Right renal pelvis (tissue), 4 donors: ENCODE measurements at regions not wholly inside any gene's neighbourhood (a gene's known extent, or its start where the extent isn't known, plus 50 kb on each side); places are given as distances from the start of the nearest gene placed in this dataset.

Source experiments
- DNase-seq, 4 donors: peaks; one replicate each; pipeline ENCODE4 v3.0.0-alpha.2; 2013; ENCODE audit warnings: low read depth in 4 of 4, low spot score in 3 of 4, missing footprints in 1 of 4

GRCh38 chr12:27907766-27908165 lies 64.8 kb downstream of the PTHLH start:
- DNase-seq: no peak

DNA sequence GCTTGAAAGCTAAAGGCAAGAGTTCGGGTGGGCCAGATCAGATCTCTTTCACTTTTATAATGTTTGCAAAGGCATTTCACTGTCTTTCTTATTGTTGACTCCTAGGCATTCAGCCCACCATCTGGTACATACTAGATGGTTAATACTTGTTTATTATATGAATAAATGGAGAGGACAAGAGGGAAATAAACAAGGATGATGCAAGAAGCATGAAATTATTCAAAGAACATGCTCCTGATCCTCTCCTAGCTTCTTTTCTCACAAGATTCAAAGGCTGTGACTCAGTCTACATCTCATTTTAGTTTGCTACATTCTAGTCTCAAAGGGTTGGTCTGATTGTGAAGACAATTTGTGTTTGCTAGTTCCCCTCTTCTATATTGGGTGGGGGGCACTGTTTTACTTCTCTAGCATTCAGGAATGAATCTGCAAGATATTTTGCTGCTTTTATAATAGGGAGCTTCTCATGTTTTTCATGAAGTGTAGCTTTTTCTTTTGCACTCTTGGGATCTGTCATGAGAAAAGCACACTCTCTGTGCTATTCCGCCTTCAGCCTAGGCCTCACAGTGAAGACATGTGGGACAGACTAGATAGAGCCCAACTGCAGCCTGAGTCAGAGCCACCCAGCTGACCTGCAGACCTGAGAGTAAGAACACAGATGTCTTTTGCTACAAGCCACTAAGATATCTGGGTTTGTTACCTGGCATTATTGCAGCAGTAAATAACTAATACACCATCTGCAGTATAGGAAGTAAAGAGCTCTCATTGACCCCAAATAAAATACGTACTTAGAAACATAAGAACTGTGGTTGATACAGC lies 65.7 kb downstream of the PTHLH start:
- no peak for DNase-seq

DNA sequence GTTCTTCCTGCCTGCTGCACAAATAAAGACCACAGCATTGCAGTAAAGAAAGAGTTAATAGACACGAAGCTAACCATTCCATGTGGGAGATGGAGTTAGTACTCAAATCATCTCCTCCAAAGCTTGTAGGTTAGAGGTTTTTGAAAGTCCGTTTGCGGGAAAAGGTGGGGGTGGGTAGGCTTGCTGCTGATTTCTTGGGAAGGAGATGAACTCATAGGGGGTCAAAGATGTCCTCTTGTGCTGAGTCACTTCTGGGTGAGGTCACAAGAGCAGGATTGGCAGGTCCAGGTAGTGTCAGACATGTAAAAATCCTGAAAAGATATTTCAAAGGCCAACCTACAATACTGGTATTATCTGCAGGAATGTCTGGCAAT lies 66.4 kb downstream of the PTHLH start:
- no peak for DNase-seq

- DNase-seq: no peak
These were observed 67.0 kb downstream of the PTHLH start for GRCh38 chr12:27905285-27906126.

DNA sequence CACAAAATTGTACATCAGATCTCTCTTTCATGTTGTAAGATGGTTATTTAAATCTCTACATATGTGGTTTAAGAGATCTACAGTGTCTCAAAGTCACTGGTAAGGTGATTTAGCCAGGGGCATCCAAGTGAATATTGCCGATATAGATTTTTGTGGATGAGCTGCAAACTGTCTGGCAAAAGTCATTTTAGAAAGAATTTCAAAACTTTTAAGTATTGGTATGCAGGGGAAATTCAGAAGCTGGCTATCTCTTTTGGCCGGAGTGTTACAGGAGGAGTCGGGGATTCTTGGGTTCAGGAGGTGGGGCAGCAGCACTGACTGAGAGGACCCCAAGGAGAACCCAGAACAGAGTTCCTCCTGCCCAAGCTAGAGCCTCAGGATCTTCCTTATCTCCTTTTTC lies 69.9 kb downstream of the PTHLH start:
- DNase-seq: no peak

- DNase-seq: no peak
These were observed 70.6 kb downstream of the PTHLH start for GRCh38 chr12:27901959-27902358.

GRCh38 chr12:27900920-27901879 lies 71.3 kb downstream of the PTHLH start:
- DNase-seq: no peak

DNA sequence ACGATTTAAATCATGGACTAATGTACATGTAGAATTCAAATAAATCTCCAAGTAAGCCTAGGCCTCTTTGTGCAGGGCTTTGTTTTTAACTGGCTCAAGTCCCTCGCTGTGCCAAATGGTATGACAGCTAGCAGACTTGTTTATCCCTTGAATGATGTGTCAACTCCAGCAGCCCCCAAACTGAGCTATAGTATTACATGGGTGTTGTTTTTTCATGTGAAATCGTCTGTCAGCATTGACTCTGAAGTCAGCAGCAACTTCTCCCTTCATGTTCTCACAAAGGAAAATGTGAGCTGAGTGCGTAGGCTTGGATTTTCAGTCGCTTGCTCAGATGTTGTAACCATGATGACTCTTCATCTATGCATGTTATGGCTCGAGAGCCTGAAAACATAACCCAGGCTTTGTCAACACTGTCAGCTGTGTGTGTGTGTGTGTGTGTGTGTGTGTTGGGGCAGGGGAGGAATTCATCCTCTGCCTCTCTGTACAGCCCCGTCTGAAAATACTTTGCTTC lies 73.3 kb downstream of the PTHLH start:
- DNase-seq: no peak

DNA sequence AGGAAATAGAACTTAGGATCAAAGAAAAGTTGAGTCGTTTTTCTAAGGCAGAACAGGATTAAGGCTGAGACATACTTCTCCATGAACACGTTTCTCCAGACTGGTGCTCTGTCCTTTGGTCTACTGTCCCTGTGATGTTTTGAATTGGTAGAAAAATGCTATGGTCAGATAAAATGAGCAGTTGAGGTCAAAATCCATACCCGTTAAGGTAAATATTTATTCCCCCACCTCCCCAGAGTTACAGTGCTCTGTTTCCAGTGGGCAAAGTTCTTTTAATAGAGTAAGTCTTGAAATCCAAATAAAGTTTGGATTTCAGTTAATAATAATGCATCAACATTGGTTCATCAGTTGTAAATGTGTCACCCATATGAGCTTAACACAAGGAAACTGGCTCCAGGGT lies 74.5 kb downstream of the PTHLH start:
- DNase-seq: no peak

DNA sequence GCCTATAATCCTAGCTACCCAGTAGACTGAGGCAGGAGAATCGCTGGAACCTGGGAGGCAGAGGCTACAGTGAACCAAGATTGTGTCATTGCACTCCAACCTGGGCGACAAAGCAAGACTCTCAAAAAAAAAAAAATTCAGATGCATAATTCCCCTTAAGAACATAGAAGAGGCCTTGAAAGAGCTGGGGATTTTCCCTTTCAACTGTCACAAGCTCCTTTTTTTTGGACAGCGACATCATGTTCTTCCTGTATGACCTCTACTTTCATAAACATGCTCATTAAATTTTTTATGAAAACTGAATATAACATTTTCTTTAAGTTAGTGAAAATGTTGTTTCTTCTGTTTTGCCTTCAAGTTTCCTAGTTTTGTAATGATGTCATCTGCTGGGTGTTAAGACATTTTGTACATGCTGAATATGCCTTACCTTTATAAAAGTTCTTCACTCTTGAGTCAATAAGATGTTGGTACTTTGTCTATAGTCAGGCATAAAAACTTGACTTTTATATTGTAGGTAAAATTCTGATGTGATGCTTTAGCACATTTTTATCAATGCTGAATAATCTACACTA lies 76.0 kb downstream of the PTHLH start:
- no peak for DNase-seq

GRCh38 chr12:27894309-27894708 lies 78.2 kb downstream of the PTHLH start:
- no peak for DNase-seq

GRCh38 chr12:27879708-27880107 lies 92.8 kb downstream of the PTHLH start:
- DNase-seq: no peak

GRCh38 chr12:27875677-27876076 lies 95.6 kb upstream of the MANSC4 start:
- DNase-seq: no peak

- DNase-seq: no peak
These were observed 93.0 kb upstream of the MANSC4 start for GRCh38 chr12:27873010-27873409.

DNA sequence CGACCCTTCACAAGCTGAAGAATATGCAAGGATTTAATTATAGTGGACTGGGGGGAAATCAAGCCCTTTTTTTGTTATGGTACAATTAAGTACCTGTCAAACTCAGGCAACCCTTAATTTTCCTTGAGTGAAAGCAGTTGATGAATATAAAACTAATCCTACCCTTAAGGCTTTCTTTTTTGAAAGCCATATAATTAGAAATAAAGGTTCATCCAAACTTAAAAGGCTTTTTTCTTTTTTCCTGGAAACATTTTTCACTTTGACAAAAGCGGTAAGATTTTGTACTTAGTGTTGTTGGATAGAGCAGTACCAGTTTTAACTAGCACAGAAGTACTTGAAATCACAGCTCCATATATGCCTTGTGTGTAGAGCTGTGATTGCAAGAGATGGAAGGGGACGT lies 91.9 kb upstream of the MANSC4 start:
- no peak for DNase-seq

DNA sequence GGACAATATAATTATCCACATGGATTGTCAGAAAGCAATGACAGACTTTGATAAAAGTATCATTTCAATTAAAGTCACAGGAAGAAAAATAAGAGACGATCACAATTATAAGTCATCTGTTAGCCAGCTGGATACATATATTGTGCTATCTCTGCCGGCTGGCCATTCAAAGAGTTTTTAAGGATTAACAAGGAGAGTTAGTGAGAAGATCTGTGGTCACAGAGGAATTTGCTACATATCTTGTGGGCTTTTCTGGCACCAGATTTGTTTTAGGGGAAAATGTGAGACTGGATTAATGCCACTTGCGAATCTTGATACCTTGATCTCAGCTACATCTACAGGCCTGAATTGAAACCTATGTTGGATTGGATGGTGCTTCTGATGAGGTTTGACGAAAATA lies 90.9 kb upstream of the MANSC4 start:
- DNase-seq: no peak

DNA sequence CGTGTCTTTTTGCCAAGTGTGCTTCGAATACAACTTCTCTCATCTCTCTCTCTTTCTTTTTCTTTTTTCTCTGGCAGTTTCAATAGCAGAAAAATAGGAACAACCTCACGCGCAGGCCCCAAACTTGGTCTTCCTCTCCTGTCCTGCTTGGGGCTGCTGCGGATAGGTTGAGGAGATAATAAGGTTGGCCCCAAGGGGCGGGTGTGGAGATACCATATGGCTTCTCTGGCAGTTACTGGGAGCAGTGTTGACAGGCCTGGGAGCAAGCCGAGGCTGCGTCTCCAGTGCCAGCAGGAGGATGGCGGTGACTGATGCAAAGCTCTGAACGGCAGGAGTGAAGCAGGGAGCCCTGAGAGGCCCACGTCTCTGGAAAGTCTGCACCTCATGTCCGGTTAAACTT lies 89.5 kb upstream of the MANSC4 start:
- DNase-seq: no peak

DNA sequence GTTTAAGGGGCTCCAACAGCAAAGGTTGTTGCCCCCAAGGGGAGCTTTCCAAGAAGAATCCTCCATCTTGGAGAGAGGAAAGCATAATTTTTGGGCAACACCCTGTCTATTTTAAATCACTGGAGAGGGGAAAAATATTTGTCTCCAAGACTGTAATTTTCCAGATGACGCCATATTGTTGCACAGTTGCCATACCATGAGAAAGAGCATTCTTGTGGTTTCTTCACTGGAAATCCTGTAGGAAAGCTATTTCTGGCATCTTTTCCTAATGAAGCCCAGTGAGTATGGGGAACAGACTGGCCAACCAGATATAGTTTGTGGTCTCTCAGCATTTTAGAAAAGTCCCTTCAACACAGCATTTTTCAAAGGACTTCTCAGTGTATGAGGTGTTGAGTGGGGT lies 88.1 kb upstream of the MANSC4 start:
- no peak for DNase-seq

GRCh38 chr12:27866373-27867101 lies 86.5 kb upstream of the MANSC4 start:
- no peak for DNase-seq

GRCh38 chr12:27865421-27865820 lies 85.4 kb upstream of the MANSC4 start:
- DNase-seq: no peak
